HG02981 (cell line): ENCODE measurements at regions not wholly inside any gene's neighbourhood (a gene's known extent, or its start where the extent isn't known, plus 50 kb on each side); places are given as distances from the start of the nearest gene placed in this dataset.

ENCODE experiments used
- ATAC-seq: cut with Tn5 transposase; IDR thresholded peaks from one replicate; pipeline ENCODE4 v1.9.1; 2021; ENCODE audit warnings: mild to moderate bottlenecking, moderate library complexity; ENCODE audit not compliant: unreplicated experiment

- ATAC-seq: no peak
Observed at GRCh38 chrX:46306103-46306502, 239.1 kb downstream of the ZNF674 start.

- no peak for ATAC-seq
Observed at GRCh38 chrX:46305431-46305830, 239.8 kb downstream of the ZNF674 start.

- no peak for ATAC-seq
Observed at GRCh38 chrX:46301903-46302302, 243.3 kb downstream of the ZNF674 start.

GRCh38 chrX:46298821-46299220, 246.4 kb downstream of the ZNF674 start:
- no peak for ATAC-seq

GRCh38 chrX:46295963-46296362, 249.3 kb downstream of the ZNF674 start:
- ATAC-seq: no peak

- ATAC-seq: no peak
Observed at GRCh38 chrX:46294234-46294633, 251.0 kb downstream of the ZNF674 start.

GRCh38 chrX:46279925-46280313, 265.3 kb downstream of the ZNF674 start:
- ATAC-seq: no peak

- no peak for ATAC-seq
Observed at GRCh38 chrX:46279214-46279924, 265.9 kb downstream of the ZNF674 start.

GRCh38 chrX:46278572-46278971, 266.6 kb downstream of the ZNF674 start:
- no peak for ATAC-seq

GRCh38 chrX:46268412-46268811, 276.8 kb downstream of the ZNF674 start:
- no peak for ATAC-seq

- ATAC-seq: no peak
Observed at GRCh38 chrX:46263494-46263893, 281.7 kb downstream of the ZNF674 start.

- no peak for ATAC-seq
Observed at GRCh38 chrX:46262304-46262703, 282.9 kb downstream of the ZNF674 start.

- ATAC-seq: no peak
Observed at GRCh38 chrX:46260499-46260898, 284.7 kb downstream of the ZNF674 start.

- ATAC-seq: no peak
Observed at GRCh38 chrX:46258356-46258755, 286.9 kb downstream of the ZNF674 start.

GRCh38 chrX:46257451-46257879, 287.8 kb downstream of the ZNF674 start:
- no peak for ATAC-seq

GRCh38 chrX:46256875-46257274, 288.3 kb downstream of the ZNF674 start:
- no peak for ATAC-seq

- ATAC-seq: no peak
Observed at GRCh38 chrX:46255046-46255445, 290.2 kb downstream of the ZNF674 start.

- no peak for ATAC-seq
Observed at GRCh38 chrX:46254641-46255040, 290.6 kb downstream of the ZNF674 start.

GRCh38 chrX:46251755-46252154, 293.5 kb downstream of the ZNF674 start:
- ATAC-seq: no peak

- no peak for ATAC-seq
Observed at GRCh38 chrX:46250151-46250550, 295.1 kb downstream of the ZNF674 start.

- ATAC-seq: no peak
Observed at GRCh38 chrX:46247456-46247855, 297.8 kb downstream of the ZNF674 start.

GRCh38 chrX:46244451-46244850, 300.8 kb downstream of the ZNF674 start:
- ATAC-seq: no peak

GRCh38 chrX:46236411-46236810, 308.8 kb downstream of the ZNF674 start:
- ATAC-seq: no peak
